ENCODE measurements at regions not wholly inside any gene's neighbourhood (a gene's known extent, or its start where the extent isn't known, plus 50 kb on each side); places are given as distances from the start of the nearest gene placed in this dataset.

DNA sequence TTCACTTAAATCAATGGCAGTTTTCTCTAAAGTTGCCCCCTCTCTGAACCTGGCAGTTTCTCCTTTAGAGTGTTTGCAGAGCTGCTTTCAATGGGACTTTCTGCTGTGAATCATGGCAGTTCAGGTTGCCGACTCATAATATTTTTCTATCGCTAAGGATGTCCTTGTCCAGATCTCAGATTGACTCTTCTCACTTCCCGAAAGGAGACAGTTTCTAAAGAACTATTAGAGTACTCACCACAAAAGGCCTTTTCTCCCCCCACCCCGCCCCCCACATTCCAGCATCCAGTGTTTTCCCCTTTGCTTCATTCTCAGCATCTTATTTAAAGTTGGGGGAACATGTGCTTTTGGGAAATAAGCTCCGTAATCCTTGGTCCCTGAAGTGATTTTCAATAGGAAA, 443.5 kb upstream of the KLF4 start:
- no peak for DNase-seq

DNA sequence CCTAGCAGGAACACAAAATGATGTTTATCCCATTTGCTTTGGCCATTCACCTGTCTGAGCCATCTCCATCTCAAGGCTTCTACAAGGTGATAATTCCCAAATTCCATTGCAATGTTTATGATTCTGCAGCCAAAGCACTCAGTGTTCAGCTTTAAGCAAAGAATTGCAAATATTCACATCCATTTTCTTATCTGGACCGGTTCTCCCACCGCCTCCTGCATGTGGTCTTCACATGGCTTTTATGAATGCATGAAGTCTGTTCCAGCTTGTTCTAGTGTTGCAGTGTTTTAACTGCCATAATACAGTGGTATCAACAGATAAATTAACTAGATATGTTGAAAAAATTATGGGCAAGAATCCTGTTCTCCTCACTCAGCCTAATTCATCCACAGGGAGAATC, 443.0 kb upstream of the KLF4 start:
- no peak for DNase-seq

DNA sequence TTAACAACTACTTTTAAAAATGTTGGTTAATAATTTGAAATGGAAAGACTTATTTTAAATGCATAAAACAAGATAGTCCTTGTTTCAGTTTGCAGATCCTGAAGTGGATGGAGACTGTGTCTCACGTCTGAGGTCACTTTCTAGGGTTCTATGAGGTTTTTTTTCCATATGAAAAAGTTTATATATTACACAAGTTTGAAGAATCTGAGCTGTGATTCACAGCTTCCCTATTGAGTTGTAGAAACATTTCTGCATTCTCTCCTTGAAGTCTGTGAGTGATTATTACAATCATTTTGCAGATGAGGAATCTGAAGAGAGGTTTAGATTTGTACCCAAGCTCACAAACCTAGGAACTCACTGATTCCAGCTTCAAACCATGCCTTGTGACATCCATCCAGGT, 442.5 kb upstream of the KLF4 start:
- no peak for DNase-seq

DNA sequence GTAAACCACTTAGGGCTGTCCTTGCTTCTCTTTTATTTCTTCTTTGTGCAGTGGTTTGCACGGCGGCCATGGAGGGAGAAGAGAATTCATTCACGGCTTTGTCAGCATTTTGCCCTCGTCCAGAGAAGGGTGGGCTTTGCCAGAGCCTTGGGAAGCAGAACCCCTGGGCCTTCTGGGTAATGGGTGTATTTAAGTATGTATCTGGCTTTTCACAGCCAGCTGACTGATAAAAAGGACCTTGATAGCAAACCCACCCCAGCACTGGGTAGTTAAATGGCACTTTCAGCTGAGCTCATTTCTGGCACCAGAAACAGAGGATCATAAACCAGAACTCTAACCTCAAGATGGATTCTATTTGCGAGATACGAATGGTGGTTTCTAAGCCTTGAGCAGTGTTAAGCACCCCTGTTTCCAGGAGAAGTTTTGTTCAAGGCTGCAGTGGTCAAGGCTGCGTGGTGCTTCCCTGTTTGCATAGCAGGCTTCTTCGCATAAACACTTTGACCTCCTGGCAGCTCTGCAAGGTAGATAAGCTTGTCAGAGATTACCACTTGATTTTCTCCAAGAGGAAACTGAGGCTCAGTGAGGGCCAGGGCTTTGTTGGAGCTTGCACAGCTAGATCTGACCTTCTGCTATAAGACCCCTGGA, 441.6 kb upstream of the KLF4 start:
- no peak for DNase-seq

DNA sequence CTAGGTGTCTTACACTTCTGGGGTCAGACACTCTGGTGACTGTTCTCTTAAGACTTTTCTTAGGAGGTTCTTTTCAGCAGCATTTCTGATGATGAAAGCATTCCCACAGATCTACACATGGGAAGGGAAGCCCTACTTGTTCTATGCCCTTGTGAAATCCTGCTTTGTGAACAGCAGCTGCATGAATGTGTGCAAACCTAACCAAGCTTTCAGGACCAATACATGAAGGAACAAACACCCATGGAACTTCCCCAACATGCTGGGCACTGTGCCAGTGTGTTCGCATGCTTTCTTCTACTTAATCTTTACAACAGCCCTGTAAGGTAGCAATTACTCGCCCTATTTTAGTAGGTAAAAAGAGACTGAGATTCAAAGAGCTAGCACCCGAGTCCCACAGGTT, 439.9 kb upstream of the KLF4 start:
- no peak for DNase-seq

DNA sequence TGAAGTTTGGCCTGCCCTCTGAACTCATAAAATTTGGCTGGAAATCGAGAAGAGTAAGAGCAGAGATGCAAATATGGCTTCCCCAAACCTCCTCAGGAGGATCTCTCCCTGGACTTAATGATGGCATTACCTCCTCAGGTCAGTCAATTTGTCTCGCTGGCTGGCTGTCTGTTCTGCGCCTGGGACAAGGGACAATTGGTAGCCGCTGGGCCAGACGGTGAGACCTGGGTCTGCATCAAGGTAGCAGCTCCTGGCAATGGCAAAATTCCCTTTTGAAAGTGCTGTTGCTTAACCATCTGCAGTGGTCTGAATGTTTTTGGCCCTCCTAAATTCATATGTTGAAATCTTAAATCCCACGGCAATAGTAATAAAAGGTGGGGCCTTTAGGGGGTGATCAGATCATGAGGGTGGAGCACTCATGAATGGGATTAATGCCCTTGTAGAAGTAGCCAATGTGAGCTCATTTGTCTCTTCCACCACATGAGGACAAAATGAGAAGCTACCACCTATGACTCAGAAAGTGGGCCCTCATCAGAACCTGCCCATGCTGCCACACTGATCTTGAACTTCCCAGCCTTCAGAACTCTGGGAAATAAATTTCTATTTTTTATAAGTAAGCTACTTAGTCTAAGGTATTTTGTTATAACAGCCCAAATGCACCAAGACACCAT, 439.3 kb upstream of the KLF4 start:
- no peak for DNase-seq

- DNase-seq = no peak
Measured at GRCh38 chr9:107927276-107927675, 437.7 kb upstream of the KLF4 start.

DNA sequence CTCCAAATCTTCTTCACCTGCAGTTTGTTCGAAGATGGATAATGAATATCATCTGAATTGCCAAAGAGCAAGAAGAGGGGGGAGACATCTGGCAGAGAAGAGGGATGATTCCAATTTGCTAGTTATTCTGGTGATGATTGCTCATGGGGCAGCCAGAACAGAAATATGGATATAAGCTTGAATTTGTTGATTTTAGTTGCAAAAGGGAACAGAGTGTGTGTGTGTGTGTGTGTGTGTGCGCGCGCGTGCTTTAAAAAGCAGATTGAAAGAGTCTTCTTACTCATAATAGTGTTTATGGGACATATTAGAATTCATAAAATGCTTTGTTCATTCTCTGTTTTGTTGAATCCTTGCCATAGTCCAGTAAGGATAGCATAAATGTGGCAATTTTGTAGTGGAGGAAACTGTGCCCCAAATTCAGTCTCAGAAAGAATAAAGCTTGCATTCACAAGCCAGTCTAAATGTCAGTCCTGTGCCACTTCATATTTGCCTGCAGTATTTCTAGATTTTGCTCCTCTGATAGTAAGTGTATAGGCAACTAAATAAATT, 436.3 kb upstream of the KLF4 start:
- no peak for DNase-seq

- DNase-seq = no peak
Measured at GRCh38 chr9:107922260-107922659, 432.7 kb upstream of the KLF4 start.

- DNase-seq = no peak
Measured at GRCh38 chr9:107919263-107919662, 429.7 kb upstream of the KLF4 start.

DNA sequence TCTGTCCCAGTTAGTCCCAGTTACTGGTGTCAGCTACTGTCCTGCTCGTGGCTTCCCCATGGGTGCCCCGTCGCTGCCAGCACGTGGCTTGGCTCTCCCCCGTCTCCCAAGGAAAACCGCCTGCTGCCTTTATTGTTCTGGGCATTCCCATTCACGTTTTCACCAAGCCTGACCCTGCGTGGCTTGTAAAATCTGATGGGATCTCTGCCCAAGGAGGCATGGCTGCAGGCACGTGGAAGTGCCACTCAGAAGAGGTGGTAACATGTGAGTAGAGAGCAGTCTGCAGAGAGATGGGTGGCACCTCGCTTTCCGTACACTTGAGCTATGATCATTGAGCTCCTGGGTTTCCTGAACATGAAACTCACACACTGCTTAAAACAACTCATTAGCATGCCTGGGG, 429.2 kb upstream of the KLF4 start:
- no peak for DNase-seq

DNA sequence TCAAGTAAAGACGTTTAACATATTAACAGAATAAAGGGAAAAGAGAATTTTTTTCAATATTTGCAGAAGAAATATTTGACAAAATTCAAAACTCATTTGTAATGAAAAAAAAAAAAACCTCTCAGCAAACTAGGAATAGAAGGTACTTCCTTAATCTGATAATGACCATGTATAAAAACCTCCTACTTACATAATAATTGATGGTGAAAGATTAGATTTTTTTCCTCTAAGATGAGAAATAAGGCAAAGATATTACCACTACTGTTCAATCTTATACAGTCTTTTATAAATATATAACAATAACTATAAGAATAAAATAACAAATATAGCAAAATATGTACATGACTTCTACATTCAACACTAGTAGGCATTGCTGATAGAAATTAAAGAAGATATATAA, 424.6 kb upstream of the KLF4 start:
- no peak for DNase-seq

DNA sequence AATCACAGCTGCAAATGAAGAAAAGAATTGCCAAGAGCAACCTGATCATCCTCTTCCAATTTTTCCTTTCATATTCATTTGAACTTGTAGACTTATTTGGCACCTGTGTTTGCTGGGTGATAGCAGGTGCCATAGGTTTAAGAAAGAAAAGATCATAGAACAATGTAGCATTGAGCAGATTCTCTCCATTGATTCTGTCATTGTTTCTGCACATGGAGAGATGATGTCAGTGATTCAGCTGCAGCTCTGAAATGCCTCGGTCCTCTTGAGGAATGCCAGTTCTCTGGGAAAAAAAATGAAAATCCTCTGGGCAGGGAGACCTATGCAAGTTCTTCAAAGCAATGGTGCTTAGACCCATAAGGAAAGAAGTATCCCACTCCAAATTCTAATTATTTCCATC, 418.1 kb upstream of the KLF4 start:
- no peak for DNase-seq

GRCh38 chr9:107907255-107907654, 417.7 kb upstream of the KLF4 start:
- DNase-seq = no peak

DNA sequence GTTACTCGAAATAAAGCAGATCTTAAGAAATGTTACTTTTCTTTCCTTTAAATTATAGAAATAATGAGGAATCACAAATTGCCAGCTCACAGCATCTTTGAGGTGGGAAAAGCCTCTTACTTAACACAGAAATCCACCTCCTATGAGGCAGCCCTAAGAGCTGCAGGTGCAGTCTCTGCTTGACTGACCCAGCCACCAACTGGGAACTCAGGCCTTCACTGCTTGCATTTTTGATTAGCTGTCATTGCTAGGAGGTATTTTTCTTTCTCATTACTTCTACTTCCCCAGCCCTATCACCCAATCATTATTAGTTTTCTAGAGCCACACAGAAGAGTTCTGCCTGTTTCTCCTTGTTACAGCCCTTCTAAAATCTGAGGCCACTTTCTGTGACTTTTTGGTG, 416.5 kb upstream of the KLF4 start:
- no peak for DNase-seq

DNA sequence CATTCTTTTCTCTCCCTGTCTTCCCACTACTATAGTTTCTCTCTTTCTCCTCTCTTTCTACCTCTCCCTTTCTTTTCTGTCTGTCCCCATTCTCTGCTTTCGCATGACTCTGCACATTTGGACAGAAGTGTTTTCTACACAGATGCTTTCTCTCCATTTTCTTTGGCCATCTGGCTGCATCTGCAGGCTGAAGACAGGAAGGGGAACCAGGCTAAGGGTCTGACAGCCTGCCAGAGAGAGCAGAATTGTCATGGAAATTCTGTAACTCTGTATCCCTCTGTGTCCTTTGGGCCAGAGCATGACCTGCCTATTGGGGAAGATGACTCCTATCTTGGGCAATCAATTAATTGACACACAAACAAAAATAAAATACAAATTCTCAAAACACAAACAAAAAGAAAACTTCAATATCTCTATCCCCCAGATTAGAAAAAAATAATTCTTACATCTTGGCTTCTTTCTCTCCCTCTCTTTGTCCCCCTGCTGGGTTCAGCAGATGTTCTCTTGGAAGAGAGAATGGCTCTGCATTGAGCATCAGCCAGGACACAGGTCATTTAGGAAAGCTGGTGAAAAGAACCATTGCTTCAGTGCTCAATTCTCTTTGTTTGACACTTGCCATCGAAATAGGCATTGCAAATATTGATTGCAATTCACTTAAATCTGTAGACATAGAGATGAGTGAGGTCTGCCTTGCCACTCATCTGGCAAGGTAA, 415.9 kb upstream of the KLF4 start:
- DNase-seq = no peak

- DNase-seq = no peak
Measured at GRCh38 chr9:107899961-107900330, 410.4 kb upstream of the KLF4 start.

DNA sequence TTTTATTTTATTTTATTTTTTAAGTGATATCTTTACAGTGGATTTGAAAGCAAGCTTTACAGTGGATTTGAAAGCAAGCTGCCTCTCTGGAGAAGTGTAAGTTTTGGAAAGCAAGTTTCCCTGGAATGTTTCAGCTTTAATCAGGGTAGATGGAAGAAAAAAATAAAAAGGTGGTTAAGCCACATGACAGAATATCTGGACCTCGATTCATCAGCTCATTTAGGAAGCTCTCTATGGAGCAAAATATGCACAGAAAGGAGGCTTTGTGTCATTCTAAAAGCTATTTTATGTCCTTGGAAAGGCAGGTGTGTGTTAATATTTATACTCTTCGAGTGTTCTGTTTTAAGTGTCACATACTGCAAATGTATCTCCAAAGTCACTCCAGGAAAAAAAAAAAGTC, 409.2 kb upstream of the KLF4 start:
- DNase-seq = no peak

DNA sequence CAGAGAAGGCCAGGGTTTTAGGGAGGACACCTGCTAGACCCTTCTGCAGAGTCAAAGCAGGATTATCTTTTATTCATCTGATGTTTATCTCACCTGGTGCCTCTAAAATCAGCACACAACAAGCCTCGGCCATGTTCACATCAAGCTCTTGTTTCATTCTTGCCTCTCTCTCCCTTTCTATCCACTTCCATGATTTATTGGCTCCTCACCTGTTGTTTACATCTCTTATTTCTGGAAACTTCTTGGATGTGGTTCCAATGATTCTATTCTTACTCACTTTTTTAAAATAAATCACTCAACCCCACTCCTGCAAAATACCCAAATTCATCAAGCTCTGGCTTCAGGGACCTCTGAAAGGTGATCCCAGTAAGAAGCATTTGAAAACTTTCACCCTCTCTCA, 407.0 kb upstream of the KLF4 start:
- DNase-seq = no peak

DNA sequence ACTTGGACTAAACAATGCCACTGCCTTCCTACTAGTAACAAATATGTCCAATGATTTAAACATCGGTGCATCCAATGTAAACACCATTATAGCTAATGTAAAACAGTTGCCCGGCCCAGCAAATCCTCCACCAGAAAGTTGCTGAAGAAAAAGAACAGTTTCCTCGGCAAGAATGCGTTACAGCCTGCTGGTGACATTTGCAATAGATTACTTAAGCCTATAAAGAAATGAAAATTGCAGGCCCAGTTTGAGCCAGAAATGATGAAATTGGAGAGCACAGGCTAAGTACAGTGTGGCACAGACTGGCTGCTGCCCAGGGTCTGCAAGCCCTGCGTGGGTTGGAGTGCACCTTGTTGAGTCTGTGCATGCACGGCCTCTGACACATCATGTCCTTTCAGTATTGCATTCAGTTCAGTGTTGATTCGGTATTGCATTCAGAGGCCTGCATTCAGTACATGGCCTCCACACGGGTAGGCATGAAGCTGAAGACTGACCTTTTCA, 406.0 kb upstream of the KLF4 start:
- DNase-seq = no peak

DNA sequence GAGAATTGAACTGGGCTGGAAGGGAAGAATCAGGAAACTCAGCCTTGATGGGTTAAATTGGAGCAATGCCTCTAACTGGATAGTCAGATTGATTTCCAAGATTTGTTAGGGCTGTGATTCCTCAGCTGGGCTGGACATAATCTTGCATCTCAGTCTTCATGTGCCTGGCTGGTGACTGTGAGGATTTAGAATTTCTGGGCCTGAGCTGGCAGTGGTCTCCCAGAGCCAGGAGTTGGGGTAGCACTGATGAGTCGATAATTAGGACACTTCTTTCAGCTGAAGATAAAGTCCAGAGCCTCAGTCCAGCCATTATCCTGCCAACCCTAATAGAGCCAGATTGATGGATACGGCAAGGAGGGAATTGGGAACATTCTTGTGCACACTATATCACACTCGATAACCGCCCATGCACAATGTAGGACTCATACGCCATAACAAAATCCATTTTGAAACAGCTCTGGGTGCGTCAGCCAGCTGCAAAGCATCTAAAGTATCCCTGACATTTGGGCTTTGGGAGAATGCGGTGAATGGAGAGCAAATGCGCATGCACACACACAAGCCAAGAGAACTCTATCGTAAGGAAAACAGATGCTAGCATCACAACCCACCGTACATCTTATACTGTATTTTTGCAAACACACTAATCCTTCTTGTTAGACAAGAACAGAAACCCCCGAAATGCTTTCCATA, 405.1 kb upstream of the KLF4 start:
- DNase-seq = no peak

GRCh38 chr9:107890921-107891465, 401.4 kb upstream of the KLF4 start:
- no peak for DNase-seq

GRCh38 chr9:107888773-107889227, 399.2 kb upstream of the KLF4 start:
- DNase-seq = no peak
